AG10803 (cell line): ENCODE measurements at regions not wholly inside any gene's neighbourhood (a gene's known extent, or its start where the extent isn't known, plus 50 kb on each side); places are given as distances from the start of the nearest gene placed in this dataset.

Experiments
- DNase-seq: peaks from one replicate; pipeline ENCODE4 v3.0.0; 2010; ENCODE audit warnings: low read depth
- H3K4me3 ChIP-seq: 2 replicates; pipeline ENCODE4 v1.5.1; 2011; ENCODE audit warnings: mild to moderate bottlenecking, low read length, control low read depth
- TF ChIP-seq, protein P1 (sequence below): conservative IDR thresholded peaks from 2 replicates; pipeline ENCODE4 v1.5.1; 2011; ENCODE audit warnings: mild to moderate bottlenecking, low read length, control low read depth, inconsistent platforms

DNA sequence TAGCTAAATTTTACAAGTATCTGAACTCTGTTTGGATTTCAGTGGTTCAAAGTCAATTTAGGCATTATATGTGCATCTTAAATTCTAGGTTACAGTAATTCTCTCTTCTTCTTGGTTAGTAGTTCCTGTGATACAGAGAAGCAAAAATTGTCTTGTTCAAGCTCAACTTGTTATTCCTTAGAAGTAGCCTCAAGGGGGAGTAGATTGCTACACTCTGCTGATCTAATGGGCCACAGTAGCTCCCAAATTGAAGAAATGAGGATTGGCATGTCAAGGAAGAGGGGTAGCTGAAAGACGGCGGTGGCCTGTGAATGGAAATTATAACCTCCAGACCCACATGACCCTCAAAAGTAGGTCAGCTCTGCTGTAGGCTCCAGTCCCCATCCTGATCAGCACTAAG lies 334.7 kb downstream of the HRH4 start:
- TF ChIP-seq, protein P1, sequence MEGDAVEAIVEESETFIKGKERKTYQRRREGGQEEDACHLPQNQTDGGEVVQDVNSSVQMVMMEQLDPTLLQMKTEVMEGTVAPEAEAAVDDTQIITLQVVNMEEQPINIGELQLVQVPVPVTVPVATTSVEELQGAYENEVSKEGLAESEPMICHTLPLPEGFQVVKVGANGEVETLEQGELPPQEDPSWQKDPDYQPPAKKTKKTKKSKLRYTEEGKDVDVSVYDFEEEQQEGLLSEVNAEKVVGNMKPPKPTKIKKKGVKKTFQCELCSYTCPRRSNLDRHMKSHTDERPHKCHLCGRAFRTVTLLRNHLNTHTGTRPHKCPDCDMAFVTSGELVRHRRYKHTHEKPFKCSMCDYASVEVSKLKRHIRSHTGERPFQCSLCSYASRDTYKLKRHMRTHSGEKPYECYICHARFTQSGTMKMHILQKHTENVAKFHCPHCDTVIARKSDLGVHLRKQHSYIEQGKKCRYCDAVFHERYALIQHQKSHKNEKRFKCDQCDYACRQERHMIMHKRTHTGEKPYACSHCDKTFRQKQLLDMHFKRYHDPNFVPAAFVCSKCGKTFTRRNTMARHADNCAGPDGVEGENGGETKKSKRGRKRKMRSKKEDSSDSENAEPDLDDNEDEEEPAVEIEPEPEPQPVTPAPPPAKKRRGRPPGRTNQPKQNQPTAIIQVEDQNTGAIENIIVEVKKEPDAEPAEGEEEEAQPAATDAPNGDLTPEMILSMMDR: no peak

DNA sequence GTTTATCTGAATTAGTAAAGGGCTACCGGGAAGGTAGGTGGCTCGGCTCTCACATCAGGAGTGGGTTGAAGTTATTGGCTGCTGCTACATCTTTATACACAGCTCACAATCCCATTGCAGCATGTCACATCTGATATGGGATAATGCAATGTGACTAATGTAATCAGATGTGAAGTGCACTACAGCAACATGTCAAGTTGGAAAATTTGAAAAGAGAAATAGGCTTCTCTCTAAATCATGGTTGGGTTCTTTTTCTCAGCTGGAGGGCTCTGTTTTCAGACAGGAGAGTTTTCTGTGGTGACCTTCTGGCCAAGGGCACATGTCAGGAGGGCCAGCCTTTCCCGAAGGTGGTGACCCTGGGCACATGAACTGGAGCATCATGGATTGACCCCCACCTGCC lies 337.5 kb downstream of the HRH4 start:
- no peak overlapping the region for H3K4me3 ChIP-seq
- DNase-seq: no peak
- TF ChIP-seq, protein P1: no peak

More for the DNA sequence above, 334.7 kb downstream of the HRH4 start:
- H3K4me3 ChIP-seq: no peak overlapping the region
- no peak for DNase-seq

DNA sequence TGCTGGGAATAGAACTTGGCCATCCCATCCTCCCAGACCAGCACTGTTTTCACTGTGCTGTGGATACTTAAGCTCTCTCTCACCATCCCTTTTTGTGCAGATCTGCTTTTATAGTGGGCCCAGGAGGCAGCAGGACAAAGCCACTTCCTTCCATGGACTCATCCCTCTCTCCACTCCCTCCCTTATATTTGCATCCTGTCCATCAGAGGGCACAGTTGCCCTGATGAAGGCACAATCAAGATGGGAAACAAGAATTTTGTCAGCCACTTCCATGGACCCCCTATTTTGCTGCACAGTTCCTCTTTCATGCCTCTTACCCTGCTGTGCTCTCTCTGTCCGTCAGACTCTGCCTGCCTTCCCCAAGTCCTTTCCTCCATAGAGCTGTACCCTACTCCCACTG lies 338.7 kb downstream of the HRH4 start:
- TF ChIP-seq, protein P1: no peak
- no peak overlapping the region for H3K4me3 ChIP-seq
- DNase-seq: no peak

DNA sequence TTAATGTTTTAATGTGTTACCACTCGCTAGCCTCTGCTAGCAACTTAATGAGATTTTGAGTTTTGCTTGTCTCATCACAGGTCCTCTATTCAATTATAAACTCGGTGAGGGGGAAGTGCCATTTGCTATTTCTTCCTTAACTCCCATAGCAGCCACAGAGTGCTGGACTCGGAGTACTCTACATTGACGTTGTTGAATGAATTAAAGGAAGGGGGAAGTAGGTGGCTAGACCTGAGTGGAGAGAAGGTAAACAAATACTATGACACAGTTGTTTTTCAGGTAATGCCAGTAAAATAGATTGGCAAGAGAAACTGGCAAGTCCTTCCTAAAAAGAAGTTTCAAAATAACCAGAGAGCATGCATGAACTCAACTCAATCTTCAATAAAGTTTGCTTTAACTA lies 339.3 kb downstream of the HRH4 start:
- no peak for DNase-seq
- TF ChIP-seq, protein P1: no peak
- H3K4me3 ChIP-seq: no peak overlapping the region

DNA sequence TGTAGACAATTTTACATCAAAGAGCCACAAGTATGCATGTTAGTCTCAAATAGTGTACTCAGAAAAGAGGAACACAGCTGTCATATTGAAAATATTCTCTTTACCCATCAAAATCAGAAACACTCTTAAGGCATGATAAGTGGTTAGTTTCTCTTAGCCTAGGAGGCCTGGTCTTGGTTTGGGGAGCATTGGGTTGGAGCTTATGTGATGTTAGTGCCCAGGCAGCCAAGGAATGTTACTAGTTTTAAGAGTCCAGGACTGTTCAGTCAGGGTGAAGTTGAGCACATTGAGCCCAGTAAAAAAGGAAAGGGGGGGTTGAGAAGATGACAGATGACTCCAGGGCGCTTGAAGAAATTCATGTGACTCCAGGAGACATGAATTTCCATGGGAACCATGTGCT lies 340.6 kb downstream of the HRH4 start:
- TF ChIP-seq, protein P1: no peak
- H3K4me3 ChIP-seq: no peak overlapping the region
- DNase-seq: peak; percentile 57

DNA sequence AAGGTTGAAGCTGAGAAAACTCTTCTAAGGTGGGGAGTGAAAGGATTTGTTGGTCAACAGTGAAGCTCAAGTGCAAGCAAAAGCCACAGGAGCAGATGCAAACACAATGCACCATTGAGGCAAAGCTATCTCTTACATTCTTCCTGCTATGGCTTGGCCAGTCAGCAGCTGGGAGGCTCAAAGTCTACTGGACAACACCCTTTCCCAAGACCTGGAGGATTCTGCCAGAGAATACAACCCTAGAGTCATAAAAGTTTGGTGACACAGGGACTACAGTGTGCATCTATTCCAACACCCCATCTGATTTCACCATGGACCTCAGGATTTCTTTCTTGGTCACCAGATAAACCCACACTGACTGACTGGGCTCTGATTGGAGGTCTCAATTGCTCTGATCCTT lies 342.0 kb downstream of the HRH4 start:
- H3K4me3 ChIP-seq: no peak overlapping the region
- TF ChIP-seq, protein P1: no peak
- DNase-seq: no peak

DNA sequence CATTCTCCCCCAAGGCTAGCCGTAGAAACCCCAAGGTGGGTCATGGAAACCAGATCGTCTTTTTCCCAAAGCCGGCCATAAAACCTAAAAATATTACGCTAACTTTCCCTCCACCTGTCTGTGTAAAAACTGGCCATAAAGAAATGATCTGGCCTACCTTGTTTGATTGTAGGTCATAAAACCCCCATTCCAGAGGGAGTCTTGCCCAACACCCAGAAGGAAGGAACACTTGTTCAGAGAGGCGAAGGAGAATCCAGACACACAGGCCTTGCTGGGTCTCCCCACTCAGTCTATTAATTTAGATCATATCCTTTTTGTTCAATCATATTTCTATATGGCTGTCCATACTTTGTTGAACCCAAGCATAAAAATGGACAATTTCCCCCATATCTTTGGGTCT lies 344.7 kb downstream of the HRH4 start:
- DNase-seq: no peak
- no peak overlapping the region for H3K4me3 ChIP-seq
- TF ChIP-seq, protein P1: no peak
